DOHH2 (cell line): ENCODE measurements at regions not wholly inside any gene's neighbourhood (a gene's known extent, or its start where the extent isn't known, plus 50 kb on each side); places are given as distances from the start of the nearest gene placed in this dataset.

Experiments
- H3F3A ChIP-seq: fragments of 200-600 bp; sonication (generic), shearing (Covaris generic); 2 replicates; pipeline ENCODE4 v1.6.0; 2016; ENCODE audit warnings: antibody characterized with exemption, mild to moderate bottlenecking; ENCODE audit not compliant: control insufficient read depth, insufficient read depth
- H3K27ac ChIP-seq: fragments of 200-600 bp; sonication (generic); 2 replicates; pipeline ENCODE4 v1.5.1; 2014; ENCODE audit warnings: low read depth, mild to moderate bottlenecking, low read length, moderate library complexity
- H3K27me3 ChIP-seq: fragments of 200-600 bp; sonication (generic); 2 replicates; pipeline ENCODE4 v1.6.1; 2014; ENCODE audit warnings: mild to moderate bottlenecking, low read length, mixed read lengths; ENCODE audit not compliant: control insufficient read depth
- H3K36me3 ChIP-seq: fragments of 200-600 bp; sonication (generic); 2 replicates; pipeline ENCODE4 v1.6.1; 2014; ENCODE audit warnings: mild to moderate bottlenecking, low read length, moderate library complexity, mixed read lengths; ENCODE audit not compliant: control insufficient read depth
- H3K4me1 ChIP-seq: fragments of 200-600 bp; sonication (generic); 2 replicates; pipeline ENCODE4 v1.6.1; 2014; ENCODE audit warnings: mild to moderate bottlenecking, low read length, mixed read lengths; ENCODE audit not compliant: control insufficient read depth
- H3K4me2 ChIP-seq: fragments of 200-600 bp; sonication (generic); 2 replicates; pipeline ENCODE4 v1.6.0; 2014; ENCODE audit warnings: mild to moderate bottlenecking, low read length, moderate library complexity
- H3K4me3 ChIP-seq: fragments of 200-600 bp; sonication (generic); 2 replicates; pipeline ENCODE4 v1.5.1; 2014; ENCODE audit warnings: mild to moderate bottlenecking, low read length, mixed read lengths
- H3K79me2 ChIP-seq: fragments of 200-600 bp; sonication (generic); 2 replicates; pipeline ENCODE4 v1.6.1; 2014; ENCODE audit warnings: mild to moderate bottlenecking, low read length, mixed read lengths; ENCODE audit not compliant: control insufficient read depth
- H3K9me2 ChIP-seq: fragments of 200-600 bp; sonication (generic); replicated peaks from 2 replicates; pipeline ENCODE4 v1.6.1; 2014; ENCODE audit warnings: mild to moderate bottlenecking, low read length, mixed read lengths; ENCODE audit not compliant: control insufficient read depth
- H3K9me3 ChIP-seq: fragments of 200-600 bp; sonication (generic); 2 replicates; pipeline ENCODE4 v1.6.1; 2014; ENCODE audit warnings: antibody characterized with exemption, low read length, mixed read lengths; ENCODE audit not compliant: control insufficient read depth, insufficient read depth
- H4K20me1 ChIP-seq: fragments of 200-600 bp; sonication (generic); 2 replicates; pipeline ENCODE4 v1.6.0; 2014; ENCODE audit warnings: low read depth, mild to moderate bottlenecking, antibody characterized with exemption, low read length, moderate library complexity; ENCODE audit not compliant: control insufficient read depth, insufficient read depth
- CTCF ChIP-seq: fragments of 200-600 bp; sonication (generic); IDR thresholded peaks from one replicate; pipeline ENCODE4 v1.5.1; 2014; ENCODE audit warnings: antibody characterized with exemption, mild to moderate bottlenecking, low read depth, low read length; ENCODE audit not compliant: poor library complexity, severe bottlenecking
- EZH2phosphoT487 ChIP-seq: fragments of 200-600 bp; sonication (generic); IDR thresholded peaks from 2 replicates; pipeline ENCODE4 v1.6.1; 2017; ENCODE audit warnings: borderline replicate concordance, mild to moderate bottlenecking, antibody characterized with exemption, low read length, moderate library complexity, mixed read lengths

GRCh38 chr12:116336542-116337065 is 59.1 kb upstream of the MED13L start:
- Histone ChIP-seq H3K27ac (no peak overlapping the region), H3K4me2 (peak overlapping the region; percentile 43), H3K36me3 (no peaks in the 10 kb centered on the region), H3K27me3 (no peaks in the 10 kb centered on the region; the same call in 1 of the 2 replicates), H3F3A (no peaks in the 10 kb centered on the region), H4K20me1 (no peaks in the 10 kb centered on the region), H3K4me3 (no peak overlapping the region), H3K4me1 (peaks cover 27% of the 10 kb centered on the region), H3K9me3 (no peaks in the 10 kb centered on the region), H3K79me2 (no peaks in the 10 kb centered on the region), H3K9me2 (no peaks in the 10 kb centered on the region)
- no peak for TF ChIP-seq EZH2phosphoT487
- TF ChIP-seq CTCF = no peak

- no peaks in the 10 kb centered on the region for H3K9me2 ChIP-seq
- no peaks in the 10 kb centered on the region for H3F3A ChIP-seq
- no peaks in the 10 kb centered on the region; the same call in 1 of the 2 replicates for H3K27me3 ChIP-seq
- H3K4me3 ChIP-seq = no peak overlapping the region
- H3K79me2 ChIP-seq = no peaks in the 10 kb centered on the region
- H3K4me2 ChIP-seq = no peak overlapping the region
- H3K9me3 ChIP-seq = no peaks in the 10 kb centered on the region
- H3K36me3 ChIP-seq = no peaks in the 10 kb centered on the region
- no peak overlapping the region for H3K27ac ChIP-seq
- no peaks in the 10 kb centered on the region for H4K20me1 ChIP-seq
- H3K4me1 ChIP-seq = peaks cover 27% of the 10 kb centered on the region
- TF ChIP-seq CTCF (no peak), EZH2phosphoT487 (no peak)
These were observed 59.8 kb upstream of the MED13L start for GRCh38 chr12:116337312-116337711.

- no peak overlapping the region for H3K27ac ChIP-seq
- TF ChIP-seq CTCF (no peak), EZH2phosphoT487 (no peak)
- H3K4me1 ChIP-seq = peaks cover 27% of the 10 kb centered on the region
- H3K9me2 ChIP-seq = no peaks in the 10 kb centered on the region
- no peaks in the 10 kb centered on the region for H4K20me1 ChIP-seq
- H3K79me2 ChIP-seq = no peaks in the 10 kb centered on the region
- no peak overlapping the region for H3K4me2 ChIP-seq
- H3K36me3 ChIP-seq = no peaks in the 10 kb centered on the region
- no peaks in the 10 kb centered on the region for H3F3A ChIP-seq
- H3K27me3 ChIP-seq = no peaks in the 10 kb centered on the region; the same call in 1 of the 2 replicates
- H3K4me3 ChIP-seq = no peak overlapping the region
- no peaks in the 10 kb centered on the region for H3K9me3 ChIP-seq
These were observed 60.8 kb upstream of the MED13L start for GRCh38 chr12:116338064-116338846.
